Keratinocyte (primary cell): ENCODE measurements at regions not wholly inside any gene's neighbourhood (a gene's known extent, or its start where the extent isn't known, plus 50 kb on each side); places are given as distances from the start of the nearest gene placed in this dataset.

Experiments used
- CTCF ChIP-seq, 3 experiments: IDR thresholded peaks in 1 of 3; conservative IDR thresholded peaks in 1 of 3; optimal IDR thresholded peaks in 1 of 3; 2 replicates in 2 of 3; 3 replicates in 1 of 3; pipeline versions ENCODE3 to v1.5.1; 2011; ENCODE audit warnings: low read length in 3 of 3, mild to moderate bottlenecking in 3 of 3, moderate library complexity in 2 of 3, control low read depth in 1 of 3, inconsistent platforms in 1 of 3; ENCODE audit not compliant: insufficient read depth in 2 of 3; ENCODE audit errors: extremely low read depth in 1 of 3
- EZH2 ChIP-seq: IDR thresholded peaks from one replicate; pipeline ENCODE4 v1.6.1; 2012; ENCODE audit warnings: inconsistent platforms, mild to moderate bottlenecking, low read length, moderate library complexity

GRCh38 chr12:115323223-115323905 is 639.4 kb upstream of the TBX3 start:
- TF ChIP-seq CTCF (optimal IDR thresholded peaks at IDR 0.05 in 1 of 3, IDR thresholded peaks at IDR 0.05 in 1 of 3, conservative IDR thresholded peaks at IDR 0.05 in 1 of 3; ENCODE audit: extremely low read depth in 1 of 3, insufficient read depth in 2 of 3, low read length in 3 of 3): no peak
- no peak for TF ChIP-seq EZH2
